H1 (cell line): ENCODE measurements at regions not wholly inside any gene's neighbourhood (a gene's known extent, or its start where the extent isn't known, plus 50 kb on each side); places are given as distances from the start of the nearest gene placed in this dataset.

Source experiments
- CTCF ChIA-PET: fragments of 300-600 bp; sonication (Branson Sonifier 250); formaldehyde crosslinking; loops from one replicate; lab custom pipeline; 2021; ENCODE audit not compliant: partially characterized antibody; lab: Charles Lee
- POLR2A ChIA-PET: fragments of 300-600 bp; sonication (Branson Sonifier 250); formaldehyde crosslinking; loops from one replicate; lab custom pipeline; 2021; ENCODE audit warnings: inconsistent platforms; ENCODE audit not compliant: partially characterized antibody; lab: Charles Lee
- DNase-seq, 2 experiments: peaks; one replicate each; pipeline versions ENCODE4 v3.0.0 to v3.0.0-alpha.2; 2010 to 2022; ENCODE audit warnings: low spot score in 2 of 2, low read depth in 1 of 2, mixed read lengths in 1 of 2
- FAIRE-seq: peaks from 2 replicates; lab custom pipeline; 2011; peaks lifted over from hg19 to GRCh38; lab: Jason Lieb, UNC
- H2AFZ ChIP-seq: 2 replicates; pipeline ENCODE4 v1.8.1; 2012; ENCODE audit warnings: low read length, inconsistent platforms
- H2AK5ac ChIP-seq: 2 replicates; pipeline ENCODE4 v1.6.1; 2013; ENCODE audit warnings: low read depth, low read length
- H2BK120ac ChIP-seq: replicated peaks from 2 replicates; pipeline ENCODE3; 2013; ENCODE audit warnings: low read depth, low read length, inconsistent platforms
- H2BK12ac ChIP-seq: 2 replicates; pipeline ENCODE4 v1.6.1; 2013; ENCODE audit warnings: low read depth, low read length
- H2BK15ac ChIP-seq: 2 replicates; pipeline ENCODE4 v1.6.1; 2013; ENCODE audit warnings: low read length
- H2BK20ac ChIP-seq: 2 replicates; pipeline ENCODE4 v1.6.1; 2013; ENCODE audit warnings: low read length
- H2BK5ac ChIP-seq: 2 replicates; pipeline ENCODE4 v1.6.1; 2013; ENCODE audit warnings: low read depth, low read length
- H3K14ac ChIP-seq: 2 replicates; pipeline ENCODE4 v1.6.1; 2013; ENCODE audit warnings: inconsistent platforms; ENCODE audit not compliant: insufficient read length
- H3K18ac ChIP-seq: 2 replicates; pipeline ENCODE4 v1.6.1; 2013; ENCODE audit warnings: low read length; ENCODE audit errors: extremely low read depth
- H3K23ac ChIP-seq: 2 replicates; pipeline ENCODE4 v1.6.1; 2013; ENCODE audit warnings: inconsistent platforms; ENCODE audit not compliant: insufficient read length
- H3K23me2 ChIP-seq: 2 replicates; pipeline ENCODE4 v1.6.1; 2013; ENCODE audit warnings: low read depth, low read length
- H3K27ac ChIP-seq: 2 replicates; pipeline ENCODE4 v1.6.1; 2011; ENCODE audit warnings: low read depth, low read length, inconsistent platforms
- H3K27me3 ChIP-seq, 4 experiments: replicated peaks in 1 of 4; 1 replicate in 1 of 4; 2 replicates in 3 of 4; pipeline versions ENCODE4 v1.6.1 to v1.8.1; 2011 to 2013; ENCODE audit warnings: low read length in 3 of 4, mild to moderate bottlenecking in 3 of 4, inconsistent platforms in 2 of 4, mixed read lengths in 2 of 4, moderate library complexity in 1 of 4; ENCODE audit not compliant: control insufficient read depth in 3 of 4, insufficient read depth in 3 of 4; ENCODE audit errors: extremely low read depth in 1 of 4
- H3K36me3 ChIP-seq, 4 experiments: 2 replicates each; pipeline versions ENCODE4 v1.6.1 to v1.8.1; 2011 to 2013; ENCODE audit warnings: mild to moderate bottlenecking in 4 of 4, low read length in 3 of 4, moderate library complexity in 2 of 4, control low read depth in 1 of 4, inconsistent platforms in 1 of 4; ENCODE audit not compliant: insufficient read depth in 4 of 4, control insufficient read depth in 2 of 4
- H3K4ac ChIP-seq: replicated peaks from 2 replicates; pipeline ENCODE3; 2013; ENCODE audit warnings: low read length, low read depth, mixed read lengths, inconsistent platforms; ENCODE audit not compliant: insufficient read length
- H3K4me1 ChIP-seq, 4 experiments: replicated peaks in 1 of 4; 1 replicate in 1 of 4; 2 replicates in 3 of 4; pipeline versions ENCODE4 v1.6.1 to v1.8.1; 2011 to 2013; ENCODE audit warnings: low read length in 3 of 4, inconsistent platforms in 2 of 4, mixed read lengths in 1 of 4; ENCODE audit not compliant: insufficient read depth in 4 of 4, control insufficient read depth in 3 of 4
- H3K4me2 ChIP-seq, 2 experiments: 2 replicates each; pipeline versions ENCODE4 v1.6.1 to v1.8.1; 2011 to 2013; ENCODE audit warnings: low read depth in 2 of 2, low read length in 2 of 2, control low read depth in 1 of 2, inconsistent platforms in 1 of 2, mild to moderate bottlenecking in 1 of 2; ENCODE audit not compliant: insufficient read depth in 1 of 2
- H3K4me3 ChIP-seq, 4 experiments: fragments of 200-600, 300-600 bp in 1 of 4; sonication (generic), shearing (Covaris generic), sonication (Bioruptor Twin) in 1 of 4; 2 replicates each; pipeline versions ENCODE4 v1.5.1 to v1.8.1; 2011 to 2016; ENCODE audit warnings: low read length in 4 of 4, low read depth in 3 of 4, control low read depth in 2 of 4, inconsistent platforms in 2 of 4, mild to moderate bottlenecking in 2 of 4, mixed read lengths in 1 of 4, moderate library complexity in 1 of 4; ENCODE audit not compliant: insufficient read depth in 2 of 4; ENCODE audit errors: extremely low read depth in 1 of 4
- H3K56ac ChIP-seq: replicated peaks from 2 replicates; pipeline ENCODE3; 2013; ENCODE audit warnings: low read depth, mild to moderate bottlenecking, mixed read lengths, low read length, inconsistent platforms; ENCODE audit not compliant: insufficient read length
- H3K79me1 ChIP-seq: 2 replicates; pipeline ENCODE4 v1.6.1; 2013; ENCODE audit warnings: low read depth, low read length, control low read depth
- H3K79me2 ChIP-seq, 2 experiments: 2 replicates each; pipeline versions ENCODE4 v1.6.1 to v1.8.1; 2012 to 2013; ENCODE audit warnings: low read length in 2 of 2, mild to moderate bottlenecking in 2 of 2, inconsistent platforms in 1 of 2; ENCODE audit not compliant: insufficient read depth in 2 of 2, control insufficient read depth in 1 of 2
- H3K9ac ChIP-seq, 4 experiments: replicated peaks in 1 of 4; 1 replicate in 1 of 4; 2 replicates in 3 of 4; pipeline versions ENCODE4 v1.6.1 to v1.8.1; 2011 to 2013; ENCODE audit warnings: low read depth in 3 of 4, low read length in 3 of 4, control low read depth in 2 of 4, mild to moderate bottlenecking in 2 of 4, moderate library complexity in 2 of 4, inconsistent platforms in 1 of 4; ENCODE audit errors: extremely low read depth in 1 of 4
- H3K9me3 ChIP-seq, 2 experiments: 2 replicates each; pipeline versions ENCODE4 v1.6.1 to v1.8.1; 2012 to 2013; ENCODE audit warnings: mild to moderate bottlenecking in 2 of 2, moderate library complexity in 2 of 2, control low read depth in 1 of 2, inconsistent platforms in 1 of 2, low read depth in 1 of 2, low read length in 1 of 2, mixed read lengths in 1 of 2; ENCODE audit not compliant: insufficient read depth in 2 of 2
- H4K20me1 ChIP-seq, 2 experiments: replicated peaks in 1 of 2; 2 replicates each; pipeline versions ENCODE3 to v1.8.1; 2011 to 2013; ENCODE audit warnings: inconsistent platforms in 2 of 2, low read length in 2 of 2, mild to moderate bottlenecking in 1 of 2; ENCODE audit not compliant: insufficient read depth in 2 of 2, control insufficient read depth in 1 of 2
- H4K5ac ChIP-seq: 2 replicates; pipeline ENCODE4 v1.6.1; 2013; ENCODE audit warnings: low read length, low read depth, mixed read lengths, inconsistent platforms; ENCODE audit not compliant: insufficient read length
- H4K8ac ChIP-seq: 2 replicates; pipeline ENCODE4 v1.8.0; 2013; ENCODE audit warnings: mild to moderate bottlenecking, moderate library complexity, low read length, inconsistent platforms; ENCODE audit not compliant: insufficient read depth; ENCODE audit errors: extremely low read depth
- H4K91ac ChIP-seq: replicated peaks from 2 replicates; pipeline ENCODE3; 2013; ENCODE audit warnings: low read length, mixed read lengths, inconsistent platforms; ENCODE audit not compliant: insufficient read length
- NRF1 ChIP-seq: IDR thresholded peaks from 2 replicates; pipeline ENCODE4 v1.6.1; 2011; ENCODE audit warnings: mild to moderate bottlenecking, low read depth, low read length, improper control_type of control experiment
- TAF7 ChIP-seq: optimal IDR thresholded peaks from 2 replicates; pipeline ENCODE3; 2011; ENCODE audit warnings: low read depth, mild to moderate bottlenecking, inconsistent platforms, low read length, moderate library complexity, borderline replicate concordance
- WGBS, 2 experiments: shearing (Covaris generic) in 1 of 2; methylation state at CpG; one replicate each; pipeline versions ENCODE4 v1.1.6 to v1.1.7; 2013 to 2015; ENCODE audit warnings: low lambda C conversion rate in 2 of 2, mixed read lengths in 2 of 2, inconsistent platforms in 1 of 2, low coverage in 1 of 2, missing lambda C conversion rate in 1 of 2; ENCODE audit not compliant: insufficient replicate concordance in 2 of 2, insufficient coverage in 1 of 2, insufficient read length in 1 of 2; ENCODE audit errors: extremely low coverage in 1 of 2, missing lambda C conversion rate in 1 of 2; 5-methylcytosine and 5-hydroxymethylcytosine counted together

GRCh38 chrX:7432901-7433300 is 284.9 kb upstream of the PUDP start:
- Histone ChIP-seq H3K9ac (no peak overlapping the region), H4K20me1 (no peaks in the 10 kb centered on the region), H2BK5ac (no peak overlapping the region), H3K18ac (no peak overlapping the region), H4K5ac (no peak overlapping the region), H3K23ac (no peak overlapping the region), H3K4me2 (no peak overlapping the region), H3K27ac (no peak overlapping the region), H3K9me3 (no peaks in the 10 kb centered on the region), H4K8ac (no peak overlapping the region), H3K14ac (no peak overlapping the region), H3K36me3 (no peaks in the 10 kb centered on the region), H2AFZ (no peak overlapping the region), H4K91ac (no peak overlapping the region), H2BK120ac (no peak overlapping the region), H3K56ac (no peak overlapping the region), H3K4ac (no peak overlapping the region), H2BK20ac (no peak overlapping the region), H2BK12ac (no peak overlapping the region), H3K27me3 (no peaks in the 10 kb centered on the region), H2BK15ac (no peak overlapping the region), H3K79me2 (no peaks in the 10 kb centered on the region), H2AK5ac (no peak overlapping the region), H3K4me3 (no peak overlapping the region), H3K23me2 (no peaks in the 10 kb centered on the region; the same call in 1 of the 2 replicates), H3K4me1 (peaks cover 0 to 1% (median 0%) of the 10 kb centered on the region in 4 experiments; a peak in 1 of 7 replicates), H3K79me1 (no peaks in the 10 kb centered on the region)
- FAIRE-seq (no peak), DNase-seq (no peak)
- TF ChIP-seq NRF1 (no peak), TAF7 (no peak)
- ChIA-PET CTCF (no interaction called here), POLR2A (no interaction called here)
- WGBS, 2 experiments = 96% methylated on average over 2 of the region's 2 CpGs; no CpG with 5 or more reads in 1 of the 2 experiments
